ENCODE measurements at regions not wholly inside any gene's neighbourhood (a gene's known extent, or its start where the extent isn't known, plus 50 kb on each side); places are given as distances from the start of the nearest gene placed in this dataset.

GRCh38 chr6:155517294-155517693, 61.7 kb upstream of the NOX3 start:
- Histone ChIP-seq H3K9me2 (ENCODE audit: insufficient read depth) (peaks cover 8% of the 10 kb centered on the region; the same call in 1 of the 2 replicates), H3K4me2 (no peak overlapping the region), H3K27ac (ENCODE audit: low read depth) (no peak overlapping the region), H4K20me1 (replicated peaks; ENCODE audit: insufficient read depth) (no peaks in the 10 kb centered on the region), H3K4me3 (no peak overlapping the region), H3K79me2 (replicated peaks; ENCODE audit: insufficient read depth) (no peaks in the 10 kb centered on the region), H3K4me1 (ENCODE audit: insufficient read depth) (no peaks in the 10 kb centered on the region), H3K27me3 (ENCODE audit: insufficient read depth) (no peaks in the 10 kb centered on the region), H2AFZ (no peak overlapping the region), H3F3A (replicated peaks; ENCODE audit: low read depth) (no peaks in the 10 kb centered on the region), H3K36me3 (ENCODE audit: insufficient read depth) (no peaks in the 10 kb centered on the region; the same call in 1 of the 2 replicates)
- Mint-ChIP-seq H3K27me3 (ENCODE audit: insufficient read depth, low read depth, poor library complexity) (no peaks in the 10 kb centered on the region), H3K9me3 (no peaks in the 10 kb centered on the region; the same call in 2 of the 3 replicates), H3K27ac (no peak overlapping the region), H3K4me1 (no peaks in the 10 kb centered on the region; the same call in 2 of the 3 replicates), H3K4me3 (no peak overlapping the region), H3K36me3 (ENCODE audit: low read depth) (no peaks in the 10 kb centered on the region; the same call in 2 of the 3 replicates)
- no peak for TF ChIP-seq ZNF114 (CRISPR knock-in tag; IDR thresholded peaks at IDR 0.05)
- TF ChIP-seq ZNF462 (CRISPR knock-in tag; IDR thresholded peaks at IDR 0.05), result no peak
- no peak for TF ChIP-seq POLR2AphosphoS5 (IDR thresholded peaks at IDR 0.05; ENCODE audit: low read depth)
- no peak for TF ChIP-seq ETS1 (IDR thresholded peaks at IDR 0.05)
- TF ChIP-seq NANOG (IDR thresholded peaks at IDR 0.05; ENCODE audit: borderline replicate concordance), result no peak
- no peak for TF ChIP-seq EZH2 (IDR thresholded peaks at IDR 0.05; ENCODE audit: low read depth, unreplicated experiment)
- TF ChIP-seq ZNF331 (CRISPR knock-in tag; IDR thresholded peaks at IDR 0.05; ENCODE audit: low read depth), result no peak
- TF ChIP-seq JUNB (IDR thresholded peaks at IDR 0.05; ENCODE audit: unreplicated experiment), result no peak
- TF ChIP-seq CREB1 (CRISPR knock-in tag; IDR thresholded peaks at IDR 0.05; ENCODE audit: low read depth), result no peak
- TF ChIP-seq EZH2phosphoT487 (IDR thresholded peaks at IDR 0.05; ENCODE audit: unreplicated experiment), result no peak
- no peak for TF ChIP-seq CTCF (conservative IDR thresholded peaks at IDR 0.05; ENCODE audit: low read depth in 2 of 2)
- TF ChIP-seq REST (IDR thresholded peaks at IDR 0.05; ENCODE audit: unreplicated experiment), result no peak
- TF ChIP-seq STAT1 (IDR thresholded peaks at IDR 0.05; ENCODE audit: unreplicated experiment), result no peak
- no peak for DNase-seq (ENCODE audit: low spot score)
- ATAC-seq, result no peak

All from GM23338 (cell line).